ENCODE measurements at regions not wholly inside any gene's neighbourhood (a gene's known extent, or its start where the extent isn't known, plus 50 kb on each side); places are given as distances from the start of the nearest gene placed in this dataset.

DNA sequence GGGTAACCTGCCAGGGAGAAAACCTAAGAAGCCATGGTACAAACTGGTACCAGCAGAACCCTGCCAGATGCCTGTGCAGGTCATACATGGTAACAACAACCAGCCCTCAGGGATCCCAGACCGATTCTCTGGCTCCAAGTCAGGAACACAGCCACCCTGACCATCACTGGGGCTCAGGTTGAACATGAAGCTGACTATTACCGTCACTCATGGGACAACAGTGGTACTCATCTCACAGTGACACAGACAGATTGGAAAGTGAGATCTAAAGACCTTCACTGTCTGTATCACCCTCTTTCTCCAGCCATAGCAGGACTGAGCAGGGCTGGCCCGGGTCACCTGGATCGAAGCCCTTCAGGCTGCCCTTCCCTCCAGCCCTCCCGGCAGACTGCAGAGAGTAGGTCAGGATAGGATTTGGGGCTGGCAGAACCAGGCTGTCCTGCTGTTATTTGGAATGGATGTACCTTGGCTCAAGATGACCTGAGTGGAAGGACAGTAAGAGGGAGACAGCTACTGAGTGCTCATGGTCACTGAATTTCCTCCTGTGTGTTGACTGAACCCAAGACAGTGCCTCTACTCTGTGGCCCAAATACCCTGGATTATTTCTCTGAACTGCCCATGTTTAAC, 94.7 kb downstream of the GGTLC2 start:
- Histone ChIP-seq H3K9me3 (no peaks in the 10 kb centered on the region), H3K27ac (no peak overlapping the region), H3K27me3 (peaks cover 40% of the 10 kb centered on the region), H3K4me3 (no peak overlapping the region), H3K36me3 (no peaks in the 10 kb centered on the region), H3K4me1 (no peaks in the 10 kb centered on the region)
- no peak for DNase-seq (ENCODE audit: low spot score in 2 of 2)
- 100% methylated on average over 1 of the region's 5 CpGs for WGBS
- no peak for TF ChIP-seq POLR2AphosphoS5 (IDR thresholded peaks at IDR 0.05)
- no peak for TF ChIP-seq EP300 (IDR thresholded peaks at IDR 0.05)

DNA sequence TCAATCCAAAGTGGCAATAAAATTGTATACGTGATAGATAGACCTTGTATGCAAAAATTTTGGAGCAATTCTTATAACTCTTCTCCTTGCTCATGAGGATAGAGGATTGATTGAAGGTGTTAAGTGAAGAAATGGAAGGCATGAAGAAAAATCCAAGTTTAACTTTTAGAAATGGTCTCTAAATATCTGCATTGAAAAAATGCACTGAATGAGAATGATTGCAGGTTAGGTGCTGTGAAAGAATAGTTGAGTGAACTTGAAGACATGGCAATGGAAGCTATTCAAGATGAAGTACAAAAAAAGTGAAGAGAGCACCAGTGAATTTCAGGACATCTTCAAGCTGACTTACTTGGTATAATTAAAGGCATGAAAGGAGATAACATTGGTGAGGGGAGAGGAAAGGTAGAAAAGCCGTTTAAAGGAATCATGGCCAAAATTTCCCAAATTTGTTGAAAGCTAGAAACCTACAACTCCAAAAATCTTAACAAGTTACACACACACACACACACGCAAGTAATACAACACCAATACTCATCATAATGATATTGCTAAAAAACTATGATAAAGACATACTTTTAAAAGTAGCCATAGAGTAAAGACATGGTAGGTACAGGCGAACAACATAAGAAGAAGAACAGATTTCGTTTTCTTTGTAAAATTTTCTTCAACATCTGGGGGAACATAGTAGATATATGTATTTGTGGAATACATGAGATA, 96.3 kb downstream of the GGTLC2 start:
- Histone ChIP-seq H3K27me3 (peaks cover 49% of the 10 kb centered on the region), H3K9me3 (no peaks in the 10 kb centered on the region), H3K36me3 (no peaks in the 10 kb centered on the region), H3K4me3 (no peak overlapping the region), H3K27ac (no peak overlapping the region), H3K4me1 (no peaks in the 10 kb centered on the region)
- no peak for DNase-seq (ENCODE audit: low spot score in 2 of 2)
- TF ChIP-seq, protein P1, sequence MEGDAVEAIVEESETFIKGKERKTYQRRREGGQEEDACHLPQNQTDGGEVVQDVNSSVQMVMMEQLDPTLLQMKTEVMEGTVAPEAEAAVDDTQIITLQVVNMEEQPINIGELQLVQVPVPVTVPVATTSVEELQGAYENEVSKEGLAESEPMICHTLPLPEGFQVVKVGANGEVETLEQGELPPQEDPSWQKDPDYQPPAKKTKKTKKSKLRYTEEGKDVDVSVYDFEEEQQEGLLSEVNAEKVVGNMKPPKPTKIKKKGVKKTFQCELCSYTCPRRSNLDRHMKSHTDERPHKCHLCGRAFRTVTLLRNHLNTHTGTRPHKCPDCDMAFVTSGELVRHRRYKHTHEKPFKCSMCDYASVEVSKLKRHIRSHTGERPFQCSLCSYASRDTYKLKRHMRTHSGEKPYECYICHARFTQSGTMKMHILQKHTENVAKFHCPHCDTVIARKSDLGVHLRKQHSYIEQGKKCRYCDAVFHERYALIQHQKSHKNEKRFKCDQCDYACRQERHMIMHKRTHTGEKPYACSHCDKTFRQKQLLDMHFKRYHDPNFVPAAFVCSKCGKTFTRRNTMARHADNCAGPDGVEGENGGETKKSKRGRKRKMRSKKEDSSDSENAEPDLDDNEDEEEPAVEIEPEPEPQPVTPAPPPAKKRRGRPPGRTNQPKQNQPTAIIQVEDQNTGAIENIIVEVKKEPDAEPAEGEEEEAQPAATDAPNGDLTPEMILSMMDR (IDR thresholded peaks at IDR 0.05) = no peak
- TF ChIP-seq POLR2A (IDR thresholded peaks at IDR 0.05) = no peak
- 61% methylated on average over 5 of the region's 5 CpGs for WGBS

DNA sequence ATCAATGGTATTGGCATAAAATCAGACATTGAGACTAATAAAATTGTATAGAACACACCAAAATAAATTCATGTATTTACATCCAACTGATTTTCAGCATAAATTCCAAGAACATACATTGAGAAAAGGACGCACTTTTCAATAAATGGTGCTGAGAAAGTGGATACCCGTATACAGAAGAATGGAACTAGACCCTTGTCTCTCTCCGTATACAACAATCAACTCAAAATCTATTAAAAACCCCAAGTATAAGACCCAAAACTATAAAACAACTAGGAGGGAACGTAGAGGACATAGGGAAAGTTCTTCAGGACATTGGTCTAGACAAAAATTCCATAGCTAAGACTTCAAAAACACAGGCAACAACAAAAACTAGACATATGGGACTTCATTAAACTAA, 97.4 kb downstream of the GGTLC2 start:
- Histone ChIP-seq H3K4me3 (no peak overlapping the region), H3K9me3 (no peaks in the 10 kb centered on the region), H3K27ac (no peak overlapping the region), H3K27me3 (peaks cover 49% of the 10 kb centered on the region), H3K4me1 (no peaks in the 10 kb centered on the region), H3K36me3 (no peaks in the 10 kb centered on the region)
- 81% methylated on average over 4 of the region's 4 CpGs for WGBS
- DNase-seq (ENCODE audit: low spot score in 2 of 2) = no peak
- TF ChIP-seq, protein P1 (IDR thresholded peaks at IDR 0.05) = no peak
- TF ChIP-seq POLR2A (IDR thresholded peaks at IDR 0.05) (no peak), POLR2AphosphoS5 (IDR thresholded peaks at IDR 0.05) (no peak), EP300 (IDR thresholded peaks at IDR 0.05) (no peak)

DNA sequence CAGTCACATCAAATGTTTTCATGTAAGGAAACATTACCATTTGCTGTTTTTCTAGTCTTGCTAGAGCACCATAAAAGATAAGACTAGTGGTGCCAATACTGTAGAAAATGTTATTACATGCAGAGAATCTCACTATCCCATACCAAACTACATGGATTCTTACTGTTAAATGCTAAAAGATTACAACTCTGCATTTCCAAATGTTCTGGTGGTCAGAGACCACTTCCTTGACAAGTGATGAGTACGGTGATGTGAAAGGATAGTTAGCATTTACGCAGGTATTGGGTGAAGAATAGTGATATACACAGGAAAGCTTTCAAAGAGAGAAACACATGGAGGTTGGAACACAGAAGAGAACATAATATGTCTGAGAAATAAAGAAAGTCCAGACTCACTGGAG, 98.2 kb downstream of the GGTLC2 start:
- H3K36me3 ChIP-seq = no peaks in the 10 kb centered on the region
- no peak overlapping the region for H3K27ac ChIP-seq
- TF ChIP-seq, protein P1 (IDR thresholded peaks at IDR 0.05) = no peak
- TF ChIP-seq POLR2A (IDR thresholded peaks at IDR 0.05) (no peak), POLR2AphosphoS5 (IDR thresholded peaks at IDR 0.05) (no peak), EP300 (IDR thresholded peaks at IDR 0.05) (no peak)
- no peak for DNase-seq (ENCODE audit: low spot score in 2 of 2)
- H3K27me3 ChIP-seq = peaks cover 45% of the 10 kb centered on the region
- H3K4me1 ChIP-seq = no peaks in the 10 kb centered on the region
- no peaks in the 10 kb centered on the region for H3K9me3 ChIP-seq
- 94% methylated on average over 2 of the region's 2 CpGs for WGBS
- no peak overlapping the region for H3K4me3 ChIP-seq

DNA sequence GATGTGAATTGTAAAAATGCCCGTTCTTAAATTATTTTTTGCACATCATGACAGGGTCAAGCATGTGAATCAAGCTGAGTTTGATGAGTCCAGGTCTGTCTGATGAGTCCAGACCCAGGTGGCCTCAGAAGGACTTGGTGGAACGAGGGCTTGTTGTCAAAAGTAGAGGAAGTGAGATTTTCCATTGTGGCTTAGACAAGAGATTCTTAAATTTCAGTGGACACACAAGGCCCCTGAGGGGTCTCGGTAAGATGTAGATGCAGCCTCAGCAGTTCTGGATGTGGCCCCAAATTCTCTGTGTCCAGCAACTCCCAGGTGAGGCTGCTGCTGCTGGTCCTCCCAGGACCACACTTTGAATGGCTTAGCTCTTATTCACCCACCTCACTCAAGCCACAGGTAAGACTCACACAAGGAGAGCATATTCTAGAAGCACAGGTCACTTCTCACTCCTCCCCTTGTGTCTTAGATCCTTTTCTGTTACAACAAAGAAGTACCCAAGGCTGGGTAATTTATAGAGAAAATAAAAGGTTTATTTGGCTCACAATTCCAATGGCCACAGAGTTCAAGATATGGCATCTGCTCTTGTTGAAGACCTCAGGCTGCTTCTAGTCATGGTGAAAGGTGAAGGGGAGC, 98.8 kb downstream of the GGTLC2 start:
- Histone ChIP-seq H3K4me1 (no peaks in the 10 kb centered on the region), H3K36me3 (no peaks in the 10 kb centered on the region), H3K9me3 (no peaks in the 10 kb centered on the region), H3K27ac (no peak overlapping the region), H3K27me3 (peaks cover 41% of the 10 kb centered on the region), H3K4me3 (no peak overlapping the region)
- 88% methylated on average over 3 of the region's 3 CpGs for WGBS
- TF ChIP-seq POLR2A (IDR thresholded peaks at IDR 0.05) (no peak), POLR2AphosphoS5 (IDR thresholded peaks at IDR 0.05) (no peak), EP300 (IDR thresholded peaks at IDR 0.05) (no peak)
- TF ChIP-seq, protein P1 (IDR thresholded peaks at IDR 0.05) = no peak
- DNase-seq (ENCODE audit: low spot score in 2 of 2) = no peak
